Cardiac septum (tissue), 1 donor: ENCODE measurements at regions not wholly inside any gene's neighbourhood (a gene's known extent, or its start where the extent isn't known, plus 50 kb on each side); places are given as distances from the start of the nearest gene placed in this dataset.

Source experiments
- DNase-seq: peaks from one replicate; pipeline ENCODE4 v3.0.0-alpha.2; 2020; ENCODE audit warnings: low spot score
- intact Hi-C: fragments of 100-400 bp; cut with DNase I; formaldehyde crosslinking; loops from one replicate; pipeline ENCODE4 v1.14.0; 2022
- donor health status: DM: no; HTN: no; CAD: no.

GRCh38 chr9:78622126-78622525, 325.2 kb downstream of the PSAT1 start:
- no peak for DNase-seq
- intact Hi-C loops = loop anchor here (10.0 kb wide), 1 partner anchor 57 kb away; no protein-coding TSS in a partner anchor

DNA sequence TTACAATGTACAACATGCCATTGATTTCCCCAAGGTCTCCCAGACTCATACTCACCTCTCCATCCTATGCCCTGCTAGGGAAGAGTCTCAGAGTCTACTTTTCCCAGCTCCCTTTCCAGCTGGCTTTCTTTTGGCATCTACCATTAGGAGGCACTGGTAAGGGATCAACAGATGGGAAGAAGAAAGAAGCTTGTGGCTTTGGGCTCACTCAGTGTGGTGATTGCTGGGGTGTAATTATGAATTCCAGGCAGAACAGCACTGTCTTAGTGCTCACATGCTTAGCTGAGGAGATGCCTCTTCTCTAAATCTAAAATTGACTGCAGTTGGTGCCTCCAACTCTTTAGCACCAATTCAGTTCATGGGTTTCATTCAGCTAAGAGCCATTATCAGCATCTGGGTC, 330.0 kb downstream of the PSAT1 start:
- intact Hi-C loops = loop anchor here (10.0 kb wide), 1 partner anchor 62 kb away; no protein-coding TSS in a partner anchor
- no peak for DNase-seq

- DNase-seq = no peak
- intact Hi-C loops = no loop called here
Observed at GRCh38 chr9:78630966-78631365, 334.0 kb downstream of the PSAT1 start.

DNA sequence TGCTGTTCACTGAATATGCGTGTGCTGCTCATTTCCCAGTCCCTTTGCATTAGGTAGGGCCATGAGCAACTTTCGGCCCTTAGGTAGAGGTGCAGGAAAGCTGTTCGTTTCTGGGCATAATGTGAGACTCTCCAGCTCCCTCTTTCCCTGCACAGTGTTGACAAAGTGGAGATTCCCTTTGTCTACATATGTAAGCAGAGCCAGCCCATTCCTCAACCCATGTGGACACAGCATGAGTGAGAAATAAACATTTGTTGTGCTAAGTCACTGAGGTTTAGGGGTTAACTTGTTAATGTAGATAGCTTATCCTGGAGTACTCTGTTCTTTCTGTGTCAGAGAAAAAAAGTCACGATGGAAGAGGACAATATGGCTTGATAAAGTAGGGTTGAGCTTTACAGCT, 343.8 kb downstream of the PSAT1 start:
- intact Hi-C loops = no loop called here
- DNase-seq = no peak

DNA sequence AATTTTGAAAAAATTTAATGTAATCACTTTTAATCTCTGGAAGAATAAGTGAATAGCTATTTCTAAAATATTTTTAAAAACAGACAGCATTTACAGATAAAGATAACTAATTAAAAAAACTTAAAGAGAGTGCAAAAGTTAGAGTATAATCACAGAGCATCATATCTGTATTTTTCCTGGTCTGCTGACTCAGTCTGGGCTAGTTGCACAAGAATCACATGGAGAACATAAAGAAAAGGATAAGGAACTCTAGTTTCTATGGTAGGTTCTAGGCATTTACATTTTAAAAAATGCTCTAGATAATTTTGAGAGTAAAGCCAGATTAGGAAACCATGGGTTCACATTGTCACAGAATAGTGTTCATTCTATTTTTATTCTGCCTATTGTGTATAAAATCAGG, 347.4 kb downstream of the PSAT1 start:
- intact Hi-C loops = no loop called here
- no peak for DNase-seq

- DNase-seq = no peak
- intact Hi-C loops = no loop called here
Observed at GRCh38 chr9:78654324-78654723, 357.4 kb downstream of the PSAT1 start.

- intact Hi-C loops = no loop called here
- DNase-seq = no peak
Observed at GRCh38 chr9:78663369-78663768, 366.4 kb downstream of the PSAT1 start.

DNA sequence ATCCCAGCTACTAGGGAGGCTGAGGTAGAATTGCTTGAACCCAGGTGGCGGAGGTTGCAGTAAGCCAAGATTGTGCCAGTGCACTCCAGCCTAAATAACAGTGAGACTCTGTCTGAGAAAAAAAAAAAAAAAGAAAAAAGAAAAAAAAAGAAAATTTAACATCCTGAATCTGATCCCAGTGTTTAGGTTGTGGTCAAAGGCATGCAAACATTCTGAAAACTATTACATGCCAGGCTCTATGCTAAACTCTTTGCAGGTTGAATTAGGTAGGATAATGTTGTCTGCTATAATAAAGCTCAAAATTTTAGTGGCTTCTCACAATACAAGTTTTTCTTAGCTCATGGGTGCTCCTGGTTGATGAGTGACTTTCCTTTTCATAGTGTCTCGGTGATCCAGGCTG, 367.4 kb downstream of the PSAT1 start:
- intact Hi-C loops = no loop called here
- no peak for DNase-seq

- DNase-seq = no peak
- intact Hi-C loops = no loop called here
Observed at GRCh38 chr9:78666818-78667414, 370.0 kb downstream of the PSAT1 start.

- no peak for DNase-seq
- intact Hi-C loops = no loop called here
Observed at GRCh38 chr9:78668148-78668832, 371.4 kb downstream of the PSAT1 start.

GRCh38 chr9:78669591-78669990, 372.7 kb downstream of the PSAT1 start:
- intact Hi-C loops = no loop called here
- no peak for DNase-seq

- intact Hi-C loops = no loop called here
- DNase-seq = no peak
Observed at GRCh38 chr9:78671785-78672184, 374.9 kb downstream of the PSAT1 start.

GRCh38 chr9:78674874-78675273, 377.9 kb downstream of the PSAT1 start:
- DNase-seq = no peak
- intact Hi-C loops = no loop called here

DNA sequence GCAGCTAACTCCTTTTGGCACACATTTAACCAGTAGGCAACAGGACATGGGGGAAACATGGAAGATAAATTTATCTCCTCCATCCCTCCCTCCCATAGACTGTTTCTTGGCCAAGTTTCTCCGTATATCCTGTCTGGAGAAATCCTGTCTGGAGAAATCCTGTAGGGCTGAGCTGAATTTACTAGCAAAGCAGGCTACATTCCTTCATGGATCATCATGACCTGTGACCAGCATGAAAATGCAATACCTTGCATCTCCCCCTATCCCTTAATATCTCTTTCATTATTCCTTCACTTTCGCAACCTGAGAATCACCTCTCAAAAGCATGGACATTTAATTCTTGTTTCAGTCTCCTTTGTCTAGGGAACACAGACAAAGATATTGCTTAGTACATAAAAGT, 379.1 kb downstream of the PSAT1 start:
- no peak for DNase-seq
- intact Hi-C loops = no loop called here

GRCh38 chr9:78676623-78677022, 379.7 kb downstream of the PSAT1 start:
- no peak for DNase-seq
- intact Hi-C loops = no loop called here

- DNase-seq = no peak
- intact Hi-C loops = no loop called here
Observed at GRCh38 chr9:78677326-78677725, 380.4 kb downstream of the PSAT1 start.

GRCh38 chr9:78678877-78679276, 382.0 kb downstream of the PSAT1 start:
- intact Hi-C loops = no loop called here
- DNase-seq = no peak

GRCh38 chr9:78680196-78680595, 383.3 kb downstream of the PSAT1 start:
- no peak for DNase-seq
- intact Hi-C loops = no loop called here

- intact Hi-C loops = no loop called here
- DNase-seq = no peak
Observed at GRCh38 chr9:78682216-78682615, 385.3 kb downstream of the PSAT1 start.

GRCh38 chr9:78685471-78685870, 388.5 kb downstream of the PSAT1 start:
- intact Hi-C loops = no loop called here

DNA sequence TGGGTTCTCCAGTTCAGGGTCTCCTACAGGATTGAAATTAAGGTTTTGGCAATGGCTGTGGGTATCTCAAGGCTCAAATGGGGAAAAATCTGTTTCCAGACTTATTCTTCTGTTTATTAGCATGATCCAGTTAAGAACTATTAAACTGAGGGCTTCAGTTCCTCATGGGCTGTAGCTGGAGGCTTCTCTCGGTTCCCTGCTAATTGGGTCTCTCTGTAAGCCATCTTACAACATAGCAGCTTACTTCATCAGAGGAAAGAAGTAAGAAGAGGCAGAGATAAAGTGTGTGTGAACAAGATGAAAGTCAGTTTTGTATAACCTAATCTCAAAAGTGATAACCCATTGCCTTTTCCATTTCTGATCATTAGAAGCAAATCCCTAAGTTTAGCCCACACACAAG, 391.9 kb downstream of the PSAT1 start:
- no peak for DNase-seq
- intact Hi-C loops = no loop called here

More at GRCh38 chr9:78685471-78685870, 388.5 kb downstream of the PSAT1 start:
- no peak for DNase-seq

DNA sequence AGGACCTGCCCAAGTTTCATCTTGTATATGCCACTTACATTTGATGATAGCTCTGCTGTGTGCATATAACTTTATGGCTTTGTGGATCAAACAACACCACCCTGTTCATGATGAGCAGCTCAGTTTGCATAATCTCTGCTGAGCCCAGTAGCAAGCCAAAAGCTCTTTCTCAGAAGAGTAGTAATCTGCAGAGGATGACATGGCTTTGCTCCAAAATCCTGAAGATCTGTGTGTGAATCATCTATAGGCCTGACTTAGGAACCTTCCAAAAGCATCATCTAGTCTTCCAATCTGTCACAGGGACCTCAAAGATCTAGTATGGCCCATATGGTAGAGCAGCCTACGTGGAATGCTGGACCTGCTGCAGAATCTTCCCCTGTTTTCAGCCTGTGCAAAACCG, 394.6 kb downstream of the PSAT1 start:
- DNase-seq = no peak
- intact Hi-C loops = no loop called here
